ENCODE measurements at regions not wholly inside any gene's neighbourhood (a gene's known extent, or its start where the extent isn't known, plus 50 kb on each side); places are given as distances from the start of the nearest gene placed in this dataset.

GRCh38 chr2:12330916-12331315 lies 385.8 kb upstream of the TRIB2 start:
- DNase-seq, result no peak

GRCh38 chr2:12331698-12332097 lies 385.0 kb upstream of the TRIB2 start:
- DNase-seq, result no peak

GRCh38 chr2:12333293-12333692 lies 383.4 kb upstream of the TRIB2 start:
- no peak for DNase-seq

GRCh38 chr2:12334412-12334966 lies 382.2 kb upstream of the TRIB2 start:
- DNase-seq, result no peak

- DNase-seq, result no peak
Observed at GRCh38 chr2:12335131-12335530, 381.6 kb upstream of the TRIB2 start.

GRCh38 chr2:12335995-12336394 lies 380.7 kb upstream of the TRIB2 start:
- DNase-seq, result no peak

- no peak for DNase-seq
Observed at GRCh38 chr2:12338946-12339697, 377.6 kb upstream of the TRIB2 start.

GRCh38 chr2:12340164-12340563 lies 376.6 kb upstream of the TRIB2 start:
- no peak for DNase-seq

GRCh38 chr2:12341215-12341614 lies 375.5 kb upstream of the TRIB2 start:
- no peak for DNase-seq

- no peak for DNase-seq
Observed at GRCh38 chr2:12341920-12342319, 374.8 kb upstream of the TRIB2 start.

GRCh38 chr2:12343141-12343540 lies 373.6 kb upstream of the TRIB2 start:
- no peak for DNase-seq

- no peak for DNase-seq
Observed at GRCh38 chr2:12347066-12347493, 369.7 kb upstream of the TRIB2 start.

- no peak for DNase-seq
Observed at GRCh38 chr2:12348216-12348615, 368.5 kb upstream of the TRIB2 start.

- DNase-seq, result no peak
Observed at GRCh38 chr2:12350821-12351220, 365.9 kb upstream of the TRIB2 start.

- no peak for DNase-seq
Observed at GRCh38 chr2:12352889-12353288, 363.8 kb upstream of the TRIB2 start.

- DNase-seq, result no peak
Observed at GRCh38 chr2:12361506-12361905, 355.2 kb upstream of the TRIB2 start.

- DNase-seq, result no peak
Observed at GRCh38 chr2:12363138-12363537, 353.6 kb upstream of the TRIB2 start.

- DNase-seq, result no peak
Observed at GRCh38 chr2:12363569-12363968, 353.2 kb upstream of the TRIB2 start.

GRCh38 chr2:12369566-12369965 lies 347.2 kb upstream of the TRIB2 start:
- DNase-seq, result no peak

- DNase-seq, result no peak
Observed at GRCh38 chr2:12376025-12376424, 340.7 kb upstream of the TRIB2 start.

- no peak for DNase-seq
Observed at GRCh38 chr2:12379143-12379542, 337.6 kb upstream of the TRIB2 start.

GRCh38 chr2:12381543-12382325 lies 335.0 kb upstream of the TRIB2 start:
- DNase-seq, result no peak

GRCh38 chr2:12382366-12382765 lies 334.4 kb upstream of the TRIB2 start:
- DNase-seq, result no peak
